Liver (tissue), 8 donors: ENCODE measurements at regions not wholly inside any gene's neighbourhood (a gene's known extent, or its start where the extent isn't known, plus 50 kb on each side); places are given as distances from the start of the nearest gene placed in this dataset.

Source experiments
- DNase-seq: peaks from one replicate; pipeline ENCODE4 v3.0.0-alpha.2; 2017; ENCODE audit warnings: low spot score
- H3K27ac ChIP-seq, 2 donors: one replicate each; pipeline ENCODE4 v1.7.0; 2013; ENCODE audit warnings: inconsistent platforms in 2 of 2, low read length in 2 of 2, control low read depth in 1 of 2, low read depth in 1 of 2, mild to moderate bottlenecking in 1 of 2
- H3K27me3 ChIP-seq, 4 donors: one replicate each; pipeline versions ENCODE4 v1.6.1 to v1.7.0; 2013; ENCODE audit warnings: low read length in 3 of 4, inconsistent platforms in 1 of 4, mild to moderate bottlenecking in 1 of 4, moderate library complexity in 1 of 4; ENCODE audit not compliant: control insufficient read depth in 4 of 4, insufficient read depth in 4 of 4
- H3K36me3 ChIP-seq, 4 donors: one replicate each; pipeline versions ENCODE4 v1.6.1 to v1.7.0; 2013; ENCODE audit warnings: low read length in 3 of 4, mild to moderate bottlenecking in 3 of 4, low read depth in 1 of 4, moderate library complexity in 1 of 4; ENCODE audit not compliant: control insufficient read depth in 4 of 4, insufficient read depth in 3 of 4
- H3K4me1 ChIP-seq, 4 donors: one replicate each; pipeline versions ENCODE4 v1.6.1 to v1.7.0; 2013; ENCODE audit warnings: low read length in 3 of 4, mild to moderate bottlenecking in 3 of 4, moderate library complexity in 1 of 4; ENCODE audit not compliant: control insufficient read depth in 4 of 4, insufficient read depth in 4 of 4
- H3K4me3 ChIP-seq, 3 donors: one replicate each; pipeline versions ENCODE4 v1.6.1 to v1.7.0; 2013; ENCODE audit warnings: low read length in 3 of 3, control low read depth in 1 of 3, low read depth in 1 of 3, mild to moderate bottlenecking in 1 of 3
- H3K9ac ChIP-seq, 2 donors: one replicate each; pipeline ENCODE4 v1.7.0; 2013; ENCODE audit warnings: low read length in 2 of 2, mild to moderate bottlenecking in 2 of 2, moderate library complexity in 2 of 2, control low read depth in 1 of 2, low read depth in 1 of 2
- H3K9me3 ChIP-seq, 4 donors: one replicate each; pipeline versions ENCODE4 v1.6.1 to v1.7.0; 2013; ENCODE audit warnings: low read length in 3 of 4; ENCODE audit not compliant: control insufficient read depth in 4 of 4
- EGR1 ChIP-seq, 2 donors: IDR thresholded peaks; 2 replicates each; pipeline ENCODE4 v1.6.1; 2016 to 2018; ENCODE audit warnings: antibody characterized with exemption in 2 of 2, low read depth in 2 of 2
- FOXA1 ChIP-seq: IDR thresholded peaks from 2 replicates; pipeline ENCODE4 v1.6.1; 2016; ENCODE audit warnings: antibody characterized with exemption
- FOXA2 ChIP-seq: IDR thresholded peaks from 2 replicates; pipeline ENCODE4 v1.6.1; 2016; ENCODE audit warnings: antibody characterized with exemption
- GABPA ChIP-seq, 2 donors: IDR thresholded peaks in 1 of 2; conservative IDR thresholded peaks in 1 of 2; 2 replicates each; pipeline ENCODE4 v1.6.1; 2016; ENCODE audit warnings: antibody characterized with exemption in 2 of 2, mild to moderate bottlenecking in 1 of 2, moderate library complexity in 1 of 2
- HNF4A ChIP-seq, 2 donors: conservative IDR thresholded peaks; 2 replicates each; pipeline ENCODE4 v1.6.1; 2016; ENCODE audit warnings: antibody characterized with exemption in 2 of 2, mild to moderate bottlenecking in 2 of 2
- HNF4G ChIP-seq: IDR thresholded peaks from 2 replicates; pipeline ENCODE4 v1.6.1; 2016; ENCODE audit warnings: antibody characterized with exemption
- JUND ChIP-seq, 2 donors: IDR thresholded peaks; 2 replicates each; pipeline ENCODE4 v1.6.1; 2016; ENCODE audit warnings: antibody characterized with exemption in 2 of 2
- MAX ChIP-seq: IDR thresholded peaks from 2 replicates; pipeline ENCODE4 v1.6.1; 2016; ENCODE audit warnings: antibody characterized with exemption
- RAD21 ChIP-seq, 2 donors: IDR thresholded peaks; 2 replicates each; pipeline ENCODE4 v1.6.1; 2016; ENCODE audit warnings: antibody characterized with exemption in 2 of 2, mild to moderate bottlenecking in 2 of 2
- REST ChIP-seq: IDR thresholded peaks from 2 replicates; pipeline ENCODE4 v1.6.1; 2016; ENCODE audit warnings: antibody characterized with exemption, mild to moderate bottlenecking
- RXRA ChIP-seq, 2 donors: IDR thresholded peaks; 2 replicates each; pipeline ENCODE4 v1.6.1; 2017 to 2018; ENCODE audit warnings: antibody characterized with exemption in 2 of 2, mild to moderate bottlenecking in 1 of 2
- SP1 ChIP-seq: IDR thresholded peaks from 2 replicates; pipeline ENCODE4 v1.6.1; 2018; ENCODE audit warnings: antibody characterized with exemption, mild to moderate bottlenecking
- TAF1 ChIP-seq: conservative IDR thresholded peaks from 2 replicates; pipeline ENCODE4 v1.6.1; 2016; ENCODE audit warnings: antibody characterized with exemption, mild to moderate bottlenecking
- YY1 ChIP-seq: IDR thresholded peaks from 2 replicates; pipeline ENCODE4 v1.6.1; 2016; ENCODE audit warnings: antibody characterized with exemption, mild to moderate bottlenecking
- WGBS: extraction: QIAGEN DNeasy Blood & Tissue Kit; methylation state at CpG from one replicate; pipeline ENCODE4 v1.1.7; 2013; 5-methylcytosine and 5-hydroxymethylcytosine counted together
- TF ChIP-seq, protein P1 (sequence below): fragments of 150-350 bp; IDR thresholded peaks from 2 replicates; pipeline ENCODE4 v1.5.1; 2017; ENCODE audit warnings: improper control_type of control experiment, low read depth, low read length; ENCODE audit not compliant: missing input control
- TF ChIP-seq, protein P2 (sequence below): IDR thresholded peaks from 2 replicates; pipeline ENCODE4 v1.6.1; 2016; ENCODE audit warnings: antibody characterized with exemption
- TF ChIP-seq, protein P3 (sequence below): IDR thresholded peaks from 2 replicates; pipeline ENCODE4 v1.6.1; 2016; ENCODE audit warnings: antibody characterized with exemption
- donor health status: healthy.
- donor health status: healthy.
- donor health status: healthy.
- donor health status: healthy.
- donor health status: healthy.

GRCh38 chr20:1809611-1810510, 85.3 kb upstream of the SIRPA start:
- no peak overlapping the region for H3K27ac ChIP-seq
- no peak for DNase-seq
- WGBS = 93% methylated on average over 10 of the region's 10 CpGs
- TF ChIP-seq JUND (IDR thresholded peaks at IDR 0.05) = no peak
- TF ChIP-seq HNF4A (conservative IDR thresholded peaks at IDR 0.05) = no peak
- TF ChIP-seq, protein P1, sequence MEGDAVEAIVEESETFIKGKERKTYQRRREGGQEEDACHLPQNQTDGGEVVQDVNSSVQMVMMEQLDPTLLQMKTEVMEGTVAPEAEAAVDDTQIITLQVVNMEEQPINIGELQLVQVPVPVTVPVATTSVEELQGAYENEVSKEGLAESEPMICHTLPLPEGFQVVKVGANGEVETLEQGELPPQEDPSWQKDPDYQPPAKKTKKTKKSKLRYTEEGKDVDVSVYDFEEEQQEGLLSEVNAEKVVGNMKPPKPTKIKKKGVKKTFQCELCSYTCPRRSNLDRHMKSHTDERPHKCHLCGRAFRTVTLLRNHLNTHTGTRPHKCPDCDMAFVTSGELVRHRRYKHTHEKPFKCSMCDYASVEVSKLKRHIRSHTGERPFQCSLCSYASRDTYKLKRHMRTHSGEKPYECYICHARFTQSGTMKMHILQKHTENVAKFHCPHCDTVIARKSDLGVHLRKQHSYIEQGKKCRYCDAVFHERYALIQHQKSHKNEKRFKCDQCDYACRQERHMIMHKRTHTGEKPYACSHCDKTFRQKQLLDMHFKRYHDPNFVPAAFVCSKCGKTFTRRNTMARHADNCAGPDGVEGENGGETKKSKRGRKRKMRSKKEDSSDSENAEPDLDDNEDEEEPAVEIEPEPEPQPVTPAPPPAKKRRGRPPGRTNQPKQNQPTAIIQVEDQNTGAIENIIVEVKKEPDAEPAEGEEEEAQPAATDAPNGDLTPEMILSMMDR = no peak
- TF ChIP-seq MAX = no peak
- TF ChIP-seq HNF4G = no peak
- no peak for TF ChIP-seq EGR1 (IDR thresholded peaks at IDR 0.05; ENCODE audit: low read depth in 2 of 2)
- TF ChIP-seq RXRA (IDR thresholded peaks at IDR 0.05) = no peak
- TF ChIP-seq RAD21 (IDR thresholded peaks at IDR 0.05) = no peak
- TF ChIP-seq YY1 = no peak
- TF ChIP-seq GABPA (IDR thresholded peaks at IDR 0.05 in 1 of 2, conservative IDR thresholded peaks at IDR 0.05 in 1 of 2) = no peak
- TF ChIP-seq, protein P2, sequence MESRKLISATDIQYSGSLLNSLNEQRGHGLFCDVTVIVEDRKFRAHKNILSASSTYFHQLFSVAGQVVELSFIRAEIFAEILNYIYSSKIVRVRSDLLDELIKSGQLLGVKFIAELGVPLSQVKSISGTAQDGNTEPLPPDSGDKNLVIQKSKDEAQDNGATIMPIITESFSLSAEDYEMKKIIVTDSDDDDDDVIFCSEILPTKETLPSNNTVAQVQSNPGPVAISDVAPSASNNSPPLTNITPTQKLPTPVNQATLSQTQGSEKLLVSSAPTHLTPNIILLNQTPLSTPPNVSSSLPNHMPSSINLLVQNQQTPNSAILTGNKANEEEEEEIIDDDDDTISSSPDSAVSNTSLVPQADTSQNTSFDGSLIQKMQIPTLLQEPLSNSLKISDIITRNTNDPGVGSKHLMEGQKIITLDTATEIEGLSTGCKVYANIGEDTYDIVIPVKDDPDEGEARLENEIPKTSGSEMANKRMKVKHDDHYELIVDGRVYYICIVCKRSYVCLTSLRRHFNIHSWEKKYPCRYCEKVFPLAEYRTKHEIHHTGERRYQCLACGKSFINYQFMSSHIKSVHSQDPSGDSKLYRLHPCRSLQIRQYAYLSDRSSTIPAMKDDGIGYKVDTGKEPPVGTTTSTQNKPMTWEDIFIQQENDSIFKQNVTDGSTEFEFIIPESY = no peak
- no peak for TF ChIP-seq FOXA2
- no peak for TF ChIP-seq TAF1
- TF ChIP-seq REST = no peak
- TF ChIP-seq, protein P3, sequence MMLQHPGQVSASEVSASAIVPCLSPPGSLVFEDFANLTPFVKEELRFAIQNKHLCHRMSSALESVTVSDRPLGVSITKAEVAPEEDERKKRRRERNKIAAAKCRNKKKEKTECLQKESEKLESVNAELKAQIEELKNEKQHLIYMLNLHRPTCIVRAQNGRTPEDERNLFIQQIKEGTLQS = no peak
- TF ChIP-seq FOXA1 = no peak
- no peak for TF ChIP-seq SP1
- H3K4me1 ChIP-seq = peaks cover 7 to 29% (median 15%) of the 10 kb centered on the region in 4 donors
- no peaks in the 10 kb centered on the region for H3K36me3 ChIP-seq
- no peak overlapping the region for H3K9ac ChIP-seq
- no peak overlapping the region for H3K4me3 ChIP-seq
- H3K9me3 ChIP-seq = no peaks in the 10 kb centered on the region
- no peaks in the 10 kb centered on the region for H3K27me3 ChIP-seq
